ENCODE measurements at regions not wholly inside any gene's neighbourhood (a gene's known extent, or its start where the extent isn't known, plus 50 kb on each side); places are given as distances from the start of the nearest gene placed in this dataset.

DNA sequence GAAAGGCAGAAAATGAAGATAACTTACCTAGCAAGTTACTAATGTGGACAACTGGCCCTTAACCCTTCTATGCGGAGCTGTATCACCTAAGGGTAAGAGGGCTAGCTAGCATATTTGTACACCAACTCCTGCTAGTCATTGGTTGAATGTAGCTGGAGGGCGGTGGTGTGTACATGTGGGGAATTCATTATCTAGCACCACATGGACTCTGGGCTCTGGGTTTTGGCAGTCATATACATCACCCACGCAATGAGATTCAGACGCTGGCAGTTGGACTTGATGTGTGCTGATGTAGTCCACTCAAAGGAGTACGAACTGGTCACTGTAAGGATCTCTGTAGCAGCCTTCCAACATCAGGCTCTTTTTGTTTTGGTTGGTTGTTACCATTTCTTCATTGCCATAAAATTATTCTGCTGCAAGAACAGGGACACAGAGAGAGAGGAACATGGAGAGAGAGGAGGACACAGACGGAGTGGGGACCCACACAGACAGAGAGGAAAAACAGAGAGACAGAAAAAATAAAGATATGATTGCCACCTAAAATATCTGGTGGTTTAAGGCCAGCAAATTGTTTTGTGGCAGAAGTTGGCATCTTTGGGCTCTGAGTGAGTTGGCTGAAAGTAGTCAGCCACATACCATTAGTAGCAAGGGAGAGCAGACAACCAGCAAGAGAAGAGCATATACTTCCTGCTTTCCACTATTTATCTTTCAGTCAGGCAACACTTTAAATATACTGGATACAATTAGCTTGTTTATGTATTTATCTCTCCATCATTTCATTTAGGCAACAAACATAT is 76.7 kb upstream of the MTPN start:
- ChIA-PET POLR2A (no interaction called here), CTCF (no interaction called here)
- TF ChIP-seq L3MBTL2 (conservative IDR thresholded peaks at IDR 0.05) (no peak), NFRKB (IDR thresholded peaks at IDR 0.05) (no peak), ARNT (IDR thresholded peaks at IDR 0.05) (no peak), FOXA1 (IDR thresholded peaks at IDR 0.05) (no peak), BHLHE40 (IDR thresholded peaks at IDR 0.05; ENCODE audit: borderline replicate concordance) (no peak), FOXM1 (IDR thresholded peaks at IDR 0.05; ENCODE audit: borderline replicate concordance) (no peak), SUZ12 (IDR thresholded peaks at IDR 0.05) (no peak), HDGF (IDR thresholded peaks at IDR 0.05; ENCODE audit: borderline replicate concordance) (no peak), LEF1 (IDR thresholded peaks at IDR 0.05; ENCODE audit: borderline replicate concordance) (no peak), TARDBP (IDR thresholded peaks at IDR 0.05) (no peak), SP1 (IDR thresholded peaks at IDR 0.05) (no peak), ELF4 (IDR thresholded peaks at IDR 0.05) (no peak), CTBP1 (IDR thresholded peaks at IDR 0.05; ENCODE audit: borderline replicate concordance) (no peak), ZNF384 (IDR thresholded peaks at IDR 0.05) (no peak)
- TF ChIP-seq, protein P1, sequence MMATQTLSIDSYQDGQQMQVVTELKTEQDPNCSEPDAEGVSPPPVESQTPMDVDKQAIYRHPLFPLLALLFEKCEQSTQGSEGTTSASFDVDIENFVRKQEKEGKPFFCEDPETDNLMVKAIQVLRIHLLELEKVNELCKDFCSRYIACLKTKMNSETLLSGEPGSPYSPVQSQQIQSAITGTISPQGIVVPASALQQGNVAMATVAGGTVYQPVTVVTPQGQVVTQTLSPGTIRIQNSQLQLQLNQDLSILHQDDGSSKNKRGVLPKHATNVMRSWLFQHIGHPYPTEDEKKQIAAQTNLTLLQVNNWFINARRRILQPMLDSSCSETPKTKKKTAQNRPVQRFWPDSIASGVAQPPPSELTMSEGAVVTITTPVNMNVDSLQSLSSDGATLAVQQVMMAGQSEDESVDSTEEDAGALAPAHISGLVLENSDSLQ (IDR thresholded peaks at IDR 0.05): no peak
- no peak for DNase-seq (ENCODE audit: extremely low spot score)

DNA sequence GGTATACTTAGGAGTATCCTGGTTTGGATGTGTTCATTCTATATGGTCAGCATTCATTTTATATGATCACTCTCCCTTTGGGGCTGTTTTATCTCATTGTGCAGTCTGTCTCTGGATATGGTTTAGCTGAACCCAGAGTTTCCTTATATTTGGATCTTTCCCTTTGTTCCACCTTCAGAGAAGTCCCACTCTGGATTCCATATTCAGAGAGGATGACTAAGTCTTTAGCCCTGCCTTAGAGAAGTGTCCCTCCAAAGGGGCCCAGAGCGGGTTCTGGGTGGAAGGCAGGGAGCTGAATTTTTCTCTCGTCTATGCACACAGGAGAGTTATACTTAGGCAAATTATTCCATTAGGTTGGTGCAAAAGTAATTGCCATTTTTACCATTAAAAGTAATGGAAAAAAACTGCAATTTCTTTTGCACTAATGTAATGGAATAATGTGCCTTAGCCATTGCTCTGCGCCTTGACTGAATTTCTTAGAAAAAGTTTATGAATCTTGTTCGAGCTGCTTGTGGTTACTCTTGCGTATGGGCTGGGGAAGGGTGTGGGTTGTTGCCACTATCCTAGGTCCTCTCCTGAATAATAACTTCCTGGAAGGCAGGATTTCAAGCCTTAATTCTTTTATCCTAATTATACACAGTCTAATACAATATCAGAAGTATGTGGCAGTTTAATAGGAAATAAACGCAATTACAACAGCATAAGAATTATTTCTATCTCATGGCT is 74.2 kb upstream of the MTPN start:
- ChIA-PET CTCF (no interaction called here), POLR2A (no interaction called here)
- TF ChIP-seq HDGF (IDR thresholded peaks at IDR 0.05; ENCODE audit: borderline replicate concordance): no peak
- no peak for TF ChIP-seq ARNT (IDR thresholded peaks at IDR 0.05)
- TF ChIP-seq NFRKB (IDR thresholded peaks at IDR 0.05): no peak
- TF ChIP-seq ELF4 (IDR thresholded peaks at IDR 0.05): no peak
- no peak for TF ChIP-seq LEF1 (IDR thresholded peaks at IDR 0.05; ENCODE audit: borderline replicate concordance)
- TF ChIP-seq CTBP1 (IDR thresholded peaks at IDR 0.05; ENCODE audit: borderline replicate concordance): no peak
- no peak for TF ChIP-seq FOXM1 (IDR thresholded peaks at IDR 0.05; ENCODE audit: borderline replicate concordance)
- DNase-seq (ENCODE audit: extremely low spot score): no peak

DNA sequence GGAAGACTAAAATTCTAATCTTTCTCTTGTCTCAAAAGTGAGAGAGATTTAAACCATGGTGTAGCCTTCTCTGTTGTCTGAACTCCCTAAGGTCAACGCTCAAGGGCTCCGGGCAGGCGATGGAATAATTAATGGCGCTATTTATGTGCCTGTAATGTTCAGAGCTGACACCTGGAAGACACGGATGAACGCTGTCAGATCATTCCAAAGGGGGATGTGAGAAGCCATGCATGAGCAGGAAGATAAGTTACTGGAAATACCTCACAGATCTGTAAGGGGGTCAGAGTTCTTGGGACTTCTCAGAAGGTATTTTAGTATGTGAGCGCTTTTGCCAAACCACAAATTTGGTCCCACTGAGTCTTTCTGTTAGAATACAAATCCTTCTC is 73.3 kb upstream of the MTPN start:
- ChIA-PET POLR2A (no interaction called here), CTCF (no interaction called here)
- TF ChIP-seq NFRKB (IDR thresholded peaks at IDR 0.05) (no peak), BHLHE40 (IDR thresholded peaks at IDR 0.05; ENCODE audit: borderline replicate concordance) (no peak), LEF1 (IDR thresholded peaks at IDR 0.05; ENCODE audit: borderline replicate concordance) (no peak), FOXA1 (IDR thresholded peaks at IDR 0.05) (no peak), CTBP1 (IDR thresholded peaks at IDR 0.05; ENCODE audit: borderline replicate concordance) (no peak), FOXK2 (IDR thresholded peaks at IDR 0.05) (no peak), ARNT (IDR thresholded peaks at IDR 0.05) (no peak), FOXM1 (IDR thresholded peaks at IDR 0.05; ENCODE audit: borderline replicate concordance) (no peak), TARDBP (IDR thresholded peaks at IDR 0.05) (no peak), SP1 (IDR thresholded peaks at IDR 0.05) (no peak), L3MBTL2 (conservative IDR thresholded peaks at IDR 0.05) (no peak), HDGF (IDR thresholded peaks at IDR 0.05; ENCODE audit: borderline replicate concordance) (no peak), SUZ12 (IDR thresholded peaks at IDR 0.05) (no peak), ELF4 (IDR thresholded peaks at IDR 0.05) (no peak), ZNF384 (IDR thresholded peaks at IDR 0.05) (no peak)
- TF ChIP-seq, protein P1 (IDR thresholded peaks at IDR 0.05): no peak
- no peak for DNase-seq (ENCODE audit: extremely low spot score)

DNA sequence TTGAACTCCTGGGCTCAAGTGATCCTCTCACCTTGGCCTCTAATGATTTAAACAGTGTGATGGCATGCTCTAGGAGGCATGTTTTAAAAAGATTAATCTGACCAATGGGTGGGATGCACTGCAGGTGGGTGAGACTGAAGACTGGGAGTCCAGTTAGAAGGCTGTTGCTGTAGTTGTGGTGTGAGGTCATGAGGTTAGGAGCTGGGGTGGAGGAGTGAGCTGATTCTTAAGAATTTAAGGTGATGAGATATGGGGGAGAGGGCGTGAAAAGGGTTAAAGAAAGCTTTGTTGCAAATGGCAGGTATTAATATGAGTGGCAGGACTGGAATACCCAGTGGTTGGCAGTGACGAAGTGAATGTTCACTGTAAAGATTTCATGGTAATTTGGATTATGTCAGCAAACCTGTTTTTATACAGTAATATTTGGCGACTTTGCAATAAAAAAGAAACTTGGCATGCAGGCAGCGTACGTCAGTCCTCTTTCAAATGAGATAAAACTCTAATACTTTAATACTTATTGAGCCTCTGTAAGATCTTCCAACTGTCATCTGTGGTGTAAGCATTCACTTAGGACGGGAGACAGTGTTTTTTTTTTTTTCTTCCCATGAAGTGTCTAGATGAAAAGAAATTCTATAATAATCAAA is 72.8 kb upstream of the MTPN start:
- TF ChIP-seq ARNT (IDR thresholded peaks at IDR 0.05): no peak
- no peak for TF ChIP-seq SUZ12 (IDR thresholded peaks at IDR 0.05)
- TF ChIP-seq CTBP1 (IDR thresholded peaks at IDR 0.05; ENCODE audit: borderline replicate concordance): no peak
- no peak for TF ChIP-seq HDGF (IDR thresholded peaks at IDR 0.05; ENCODE audit: borderline replicate concordance)
- no peak for TF ChIP-seq SP1 (IDR thresholded peaks at IDR 0.05)
- no peak for TF ChIP-seq LEF1 (IDR thresholded peaks at IDR 0.05; ENCODE audit: borderline replicate concordance)
- no peak for TF ChIP-seq TARDBP (IDR thresholded peaks at IDR 0.05)
- no peak for TF ChIP-seq FOXA1 (IDR thresholded peaks at IDR 0.05)
- no peak for TF ChIP-seq BHLHE40 (IDR thresholded peaks at IDR 0.05; ENCODE audit: borderline replicate concordance)
- no peak for TF ChIP-seq ZNF384 (IDR thresholded peaks at IDR 0.05)
- DNase-seq (ENCODE audit: extremely low spot score): no peak
- CTCF ChIA-PET: no interaction called here
- POLR2A ChIA-PET: no interaction called here

DNA sequence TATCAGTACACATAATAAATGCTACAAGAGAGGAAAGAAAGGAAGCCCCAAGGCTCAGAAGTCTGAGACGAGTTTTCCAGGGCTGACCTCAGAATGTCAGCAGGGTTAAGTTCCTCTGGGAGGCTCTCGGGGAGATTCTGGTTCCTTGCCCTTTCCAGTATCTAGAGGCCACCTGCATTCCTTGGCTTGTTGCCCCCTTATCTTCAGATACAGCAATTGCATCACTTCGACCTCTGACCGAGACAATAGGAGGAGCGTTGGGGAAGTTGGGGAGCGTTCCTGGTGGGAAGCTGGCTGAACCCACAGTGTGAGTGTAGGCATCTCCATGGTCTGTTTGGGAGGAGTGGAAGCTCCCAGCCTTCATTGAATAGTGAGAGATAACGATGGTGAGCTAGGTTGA is 72.0 kb upstream of the MTPN start:
- TF ChIP-seq TARDBP (IDR thresholded peaks at IDR 0.05) (no peak), SP1 (IDR thresholded peaks at IDR 0.05) (no peak), FOXA1 (IDR thresholded peaks at IDR 0.05) (no peak), BHLHE40 (IDR thresholded peaks at IDR 0.05; ENCODE audit: borderline replicate concordance) (no peak), FOXM1 (IDR thresholded peaks at IDR 0.05; ENCODE audit: borderline replicate concordance) (no peak), SUZ12 (IDR thresholded peaks at IDR 0.05) (no peak)
- POLR2A ChIA-PET: no interaction called here
- no peak for DNase-seq (ENCODE audit: extremely low spot score)

DNA sequence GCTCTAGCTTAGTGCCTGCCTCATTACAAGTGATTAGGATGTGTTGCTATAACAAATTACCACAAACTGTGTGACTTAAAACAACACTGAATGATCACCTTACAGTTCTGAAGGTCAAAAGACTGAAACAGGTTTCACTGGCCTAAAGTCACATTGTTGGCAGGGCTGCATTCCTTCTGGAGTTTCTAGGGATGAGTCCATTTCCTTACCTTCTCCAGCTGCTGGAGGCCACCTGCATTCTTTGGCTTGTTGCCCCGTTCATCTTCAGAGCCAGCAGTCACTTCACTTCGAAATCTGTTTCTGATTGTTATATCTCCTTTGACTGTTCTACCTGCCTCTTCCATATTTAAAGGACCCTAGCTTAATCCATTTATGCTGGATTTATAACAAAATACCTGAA is 69.4 kb upstream of the MTPN start:
- CTCF ChIA-PET: no interaction called here
- TF ChIP-seq L3MBTL2 (conservative IDR thresholded peaks at IDR 0.05): no peak
- TF ChIP-seq SUZ12 (IDR thresholded peaks at IDR 0.05): no peak
- no peak for TF ChIP-seq NFRKB (IDR thresholded peaks at IDR 0.05)
- no peak for TF ChIP-seq ELF4 (IDR thresholded peaks at IDR 0.05)
- TF ChIP-seq TARDBP (IDR thresholded peaks at IDR 0.05): no peak
- TF ChIP-seq BHLHE40 (IDR thresholded peaks at IDR 0.05; ENCODE audit: borderline replicate concordance): no peak
- no peak for TF ChIP-seq SP1 (IDR thresholded peaks at IDR 0.05)
- TF ChIP-seq CTBP1 (IDR thresholded peaks at IDR 0.05; ENCODE audit: borderline replicate concordance): no peak
- TF ChIP-seq ZNF384 (IDR thresholded peaks at IDR 0.05): no peak
- no peak for TF ChIP-seq FOXA1 (IDR thresholded peaks at IDR 0.05)
- POLR2A ChIA-PET: no interaction called here
- DNase-seq (ENCODE audit: extremely low spot score): no peak

More for the DNA sequence above, 72.0 kb upstream of the MTPN start:
- CTCF ChIA-PET: interaction anchor here (0.7 kb wide), 1 partner anchor 286 kb away, joined by 3 read pairs; no protein-coding TSS in a partner anchor

Data from HEK293T (cell line).